ENCODE measurements at regions not wholly inside any gene's neighbourhood (a gene's known extent, or its start where the extent isn't known, plus 50 kb on each side); places are given as distances from the start of the nearest gene placed in this dataset.
"Not testable (repeated sequence)": the region's sequence is repeated elsewhere in the genome, so short reads cannot be mapped to it uniquely, and the experiment has no call there.

DNA sequence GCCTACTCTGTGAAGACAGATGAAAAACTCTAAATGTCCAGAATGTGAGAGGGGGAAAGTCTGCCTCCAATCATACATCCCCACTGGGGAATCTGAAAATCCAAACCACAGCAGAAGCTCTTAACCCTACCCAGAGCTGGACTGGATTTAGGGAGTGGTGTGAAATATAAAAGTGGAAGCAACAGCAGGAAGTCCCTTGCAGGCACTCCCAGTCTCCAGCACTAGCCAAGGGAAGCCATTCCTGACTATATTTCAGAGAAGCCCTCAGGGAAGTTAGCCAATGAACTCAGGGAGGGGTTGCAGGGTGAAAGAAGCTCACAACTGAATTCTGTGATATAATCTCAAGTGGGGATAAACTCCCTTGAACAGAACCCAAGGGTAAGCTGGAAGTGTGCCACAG, 51.5 kb downstream of the CRPPA start:
- no peak for DNase-seq (ENCODE audit: insufficient read length)
- TF ChIP-seq POLR2AphosphoS5 (IDR thresholded peaks at IDR 0.05; ENCODE audit: low read depth, low read length) (no peak), TAF1 (IDR thresholded peaks at IDR 0.05; ENCODE audit: borderline replicate concordance, low read depth, low read length) (no peak), POLR2A (IDR thresholded peaks at IDR 0.05; ENCODE audit: low read depth, low read length) (no peak)
- FAIRE-seq, result no peak

DNA sequence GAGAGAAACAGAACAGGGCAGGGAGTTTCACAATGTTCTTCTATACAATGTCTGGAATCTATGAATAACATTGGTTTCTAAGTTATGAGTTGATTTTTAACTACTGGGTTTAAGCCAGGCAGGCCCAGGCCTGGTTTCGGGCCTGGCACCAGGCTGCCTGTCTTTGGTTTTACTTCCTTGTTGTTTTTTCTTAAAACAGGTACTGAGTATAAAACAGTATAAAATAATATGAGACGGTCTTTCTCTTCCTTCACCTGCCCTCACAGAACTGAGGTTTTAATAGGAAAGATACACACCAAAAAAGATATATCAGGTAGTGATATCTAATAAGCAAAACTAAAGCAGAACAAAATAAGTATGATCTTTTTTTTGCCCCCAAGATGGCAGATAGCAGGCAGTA, 52.0 kb downstream of the CRPPA start:
- not testable (repeated sequence) for DNase-seq (ENCODE audit: insufficient read length); FAIRE-seq

DNA sequence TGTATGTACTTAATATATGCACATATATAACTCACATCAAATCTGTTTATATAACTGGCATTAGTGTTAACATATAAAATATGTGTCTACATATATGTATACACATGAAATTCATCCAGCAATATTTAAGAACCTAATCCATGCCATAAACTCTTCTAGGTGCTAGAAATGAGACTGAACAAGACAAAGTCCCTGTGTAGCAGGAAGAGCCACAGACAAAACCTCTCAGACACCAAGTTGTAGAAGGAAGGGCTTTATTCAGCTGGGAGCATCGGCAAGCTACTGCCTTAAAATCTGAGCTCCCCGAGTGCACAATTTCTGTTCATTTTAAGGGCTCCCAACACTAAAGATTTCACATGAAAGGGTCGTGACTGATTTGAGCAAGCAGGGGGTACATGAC, 52.5 kb downstream of the CRPPA start:
- FAIRE-seq (no peak), DNase-seq (ENCODE audit: insufficient read length) (no peak)
- TF ChIP-seq POLR2AphosphoS5 (IDR thresholded peaks at IDR 0.05; ENCODE audit: low read depth, low read length), result no peak

DNA sequence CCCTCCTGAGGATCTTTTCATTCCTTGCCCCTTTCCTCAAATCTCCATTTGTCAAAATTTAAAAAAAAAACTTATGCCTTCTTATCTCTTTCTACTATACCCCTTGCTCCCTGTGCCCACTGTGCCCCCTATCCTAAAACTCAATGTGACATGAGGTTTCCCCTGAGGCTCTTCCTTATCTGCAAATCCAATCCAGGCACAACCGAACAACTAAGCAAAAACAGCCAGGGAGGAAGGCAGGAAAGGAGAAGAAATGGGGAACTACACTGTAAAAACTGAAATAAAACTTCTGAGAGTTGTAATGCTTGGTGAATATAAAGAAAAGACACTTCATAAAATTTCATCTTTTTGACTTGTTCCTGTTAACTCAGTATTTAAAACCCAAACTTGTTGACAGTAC, 54.2 kb downstream of the CRPPA start:
- FAIRE-seq, result no peak
- no peak for DNase-seq (ENCODE audit: insufficient read length)
- TF ChIP-seq POLR2AphosphoS5 (IDR thresholded peaks at IDR 0.05; ENCODE audit: low read depth, low read length), result no peak
- no peak for TF ChIP-seq TAF1 (IDR thresholded peaks at IDR 0.05; ENCODE audit: borderline replicate concordance, low read depth, low read length)
- TF ChIP-seq POLR2A (IDR thresholded peaks at IDR 0.05; ENCODE audit: low read depth, low read length), result no peak

DNA sequence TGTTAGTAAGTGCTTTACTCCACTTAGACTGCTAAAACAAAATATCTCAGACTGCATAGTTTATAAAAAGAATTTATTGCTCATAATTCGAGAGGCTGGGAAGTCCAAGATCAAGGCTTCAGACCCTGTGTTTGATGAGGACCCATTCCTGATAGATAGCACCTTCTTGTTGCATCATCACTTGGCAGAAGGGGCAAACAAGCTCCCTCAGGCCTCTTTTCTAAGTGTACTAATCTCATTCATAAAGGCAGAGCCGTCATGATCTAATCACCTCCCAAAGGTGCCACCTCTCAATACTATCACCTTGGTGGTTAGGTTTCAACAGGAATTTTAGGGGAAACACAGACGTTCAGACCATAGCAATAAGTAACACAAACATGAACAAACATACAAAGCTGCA, 55.4 kb downstream of the CRPPA start:
- TF ChIP-seq TAF1 (IDR thresholded peaks at IDR 0.05; ENCODE audit: borderline replicate concordance, low read depth, low read length) (no peak), POLR2A (IDR thresholded peaks at IDR 0.05; ENCODE audit: low read depth, low read length) (no peak)
- FAIRE-seq, result no peak
- no peak for DNase-seq (ENCODE audit: insufficient read length)

DNA sequence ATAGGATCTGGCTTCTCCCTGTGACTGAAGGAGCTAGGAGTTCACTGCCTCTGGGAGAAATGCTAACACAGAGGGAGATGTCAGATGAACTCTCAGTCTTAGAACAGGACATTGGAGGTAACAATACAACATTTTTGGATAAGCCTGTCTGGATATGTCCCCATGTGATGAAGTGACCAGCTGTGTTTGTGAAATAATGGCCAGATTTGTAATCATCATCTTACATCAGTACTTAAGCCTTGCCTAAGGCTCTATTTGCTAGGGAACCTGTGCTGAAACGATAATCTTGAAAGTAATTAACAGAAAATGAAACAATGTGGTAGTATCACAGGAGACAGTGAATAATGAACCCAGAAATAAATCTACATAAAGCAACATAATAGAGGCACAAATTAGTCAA, 56.2 kb downstream of the CRPPA start:
- no peak for FAIRE-seq
- DNase-seq (ENCODE audit: insufficient read length), result no peak
- no peak for TF ChIP-seq TAF1 (IDR thresholded peaks at IDR 0.05; ENCODE audit: borderline replicate concordance, low read depth, low read length)
- no peak for TF ChIP-seq POLR2A (IDR thresholded peaks at IDR 0.05; ENCODE audit: low read depth, low read length)
- no peak for TF ChIP-seq POLR2AphosphoS5 (IDR thresholded peaks at IDR 0.05; ENCODE audit: low read depth, low read length)

DNA sequence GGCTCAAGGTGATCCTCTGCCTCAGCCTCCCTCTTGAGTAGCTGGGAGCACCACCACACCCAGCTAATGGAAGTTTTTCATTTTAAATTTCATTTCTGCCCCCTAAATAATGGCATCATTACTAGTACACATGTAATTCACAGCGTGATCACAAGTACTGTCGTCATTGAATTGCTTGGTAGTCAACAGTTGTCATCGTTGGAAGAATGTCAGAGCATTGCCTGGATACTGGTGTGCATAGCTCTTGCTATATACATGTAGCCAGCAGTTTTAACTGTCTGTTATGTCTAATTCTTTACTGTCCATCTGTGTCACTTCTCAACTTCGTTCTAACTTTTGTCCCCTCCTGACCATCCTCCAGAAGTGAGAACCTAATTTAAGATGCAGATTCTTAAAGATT, 62.1 kb downstream of the CRPPA start:
- DNase-seq (ENCODE audit: insufficient read length), result no peak
- no peak for FAIRE-seq
- TF ChIP-seq POLR2A (IDR thresholded peaks at IDR 0.05; ENCODE audit: low read depth, low read length), result no peak
- TF ChIP-seq TAF1 (IDR thresholded peaks at IDR 0.05; ENCODE audit: borderline replicate concordance, low read depth, low read length), result no peak

DNA sequence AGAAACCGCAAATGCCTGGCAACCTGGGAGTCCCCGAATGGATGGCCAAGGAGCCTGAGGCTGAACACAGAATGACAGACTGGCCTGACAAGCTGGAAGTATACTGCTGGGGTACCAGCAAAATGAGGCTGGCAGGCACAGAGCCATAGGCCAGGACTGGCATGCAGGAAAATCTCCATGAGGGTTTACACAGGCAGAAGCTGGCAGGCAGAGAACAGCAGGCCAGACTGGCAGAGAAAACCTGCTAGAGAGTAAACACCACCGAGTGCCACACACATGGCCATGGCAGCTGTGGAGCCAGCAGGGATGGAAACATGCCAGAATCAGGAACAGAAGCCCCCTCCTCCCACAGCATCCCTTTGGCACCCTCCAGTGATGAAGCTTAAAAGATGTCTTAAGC, 63.4 kb downstream of the CRPPA start:
- FAIRE-seq, result no peak
- DNase-seq (ENCODE audit: insufficient read length), result no peak
- no peak for TF ChIP-seq POLR2A (IDR thresholded peaks at IDR 0.05; ENCODE audit: low read depth, low read length)
- TF ChIP-seq POLR2AphosphoS5 (IDR thresholded peaks at IDR 0.05; ENCODE audit: low read depth, low read length), result no peak
- TF ChIP-seq TAF1 (IDR thresholded peaks at IDR 0.05; ENCODE audit: borderline replicate concordance, low read depth, low read length), result no peak

DNA sequence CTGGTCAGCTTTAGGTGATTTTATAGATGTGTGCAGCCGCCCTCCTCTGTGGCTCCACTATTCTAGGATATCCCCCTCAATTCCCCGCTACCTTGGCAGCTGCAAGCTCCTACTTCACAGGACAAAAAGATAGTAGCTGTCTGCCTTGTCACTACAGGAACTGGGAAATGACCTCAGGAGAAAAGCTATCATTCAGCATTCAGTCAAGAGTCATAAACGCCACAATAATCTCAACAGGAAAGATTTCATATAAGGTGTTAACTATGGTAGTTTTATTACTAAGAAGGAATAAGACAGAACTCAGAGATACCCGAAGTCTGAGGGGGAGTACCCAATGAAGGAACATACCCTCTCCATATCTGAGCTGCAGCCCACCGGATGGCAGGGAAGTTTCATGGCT, 63.9 kb downstream of the CRPPA start:
- FAIRE-seq, result no peak
- no peak for DNase-seq (ENCODE audit: insufficient read length)
- TF ChIP-seq TAF1 (IDR thresholded peaks at IDR 0.05; ENCODE audit: borderline replicate concordance, low read depth, low read length), result no peak
- no peak for TF ChIP-seq POLR2AphosphoS5 (IDR thresholded peaks at IDR 0.05; ENCODE audit: low read depth, low read length)
- no peak for TF ChIP-seq POLR2A (IDR thresholded peaks at IDR 0.05; ENCODE audit: low read depth, low read length)

DNA sequence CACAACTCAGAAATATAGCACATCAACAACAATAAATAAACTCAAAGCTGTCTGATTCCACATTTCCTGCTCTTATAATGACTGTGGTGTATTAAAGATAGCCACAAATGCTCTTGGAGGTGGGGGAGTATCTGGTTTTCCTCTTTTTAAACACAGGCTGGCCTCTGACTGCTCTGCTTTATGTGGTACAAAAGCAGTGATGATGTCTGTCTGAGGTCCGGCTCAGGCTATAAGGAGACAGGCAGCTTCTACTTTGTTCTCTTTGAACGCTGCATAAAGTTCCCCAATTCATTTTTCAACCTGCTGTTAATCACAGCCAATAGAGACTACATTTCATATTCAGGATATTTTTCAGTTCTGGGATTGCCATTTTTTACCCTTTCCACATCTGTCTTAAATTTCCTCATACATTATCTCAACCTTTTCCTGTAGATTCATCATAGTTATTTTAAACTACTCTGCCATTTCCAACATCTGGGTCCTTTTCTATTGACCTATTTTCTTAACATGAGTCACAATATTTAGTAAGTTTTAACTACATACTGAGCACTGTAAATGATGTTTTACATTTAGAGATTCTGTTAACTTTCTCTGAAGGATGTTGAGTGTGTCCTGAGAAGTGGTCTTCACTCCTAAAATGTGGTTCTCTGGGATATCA, 64.9 kb downstream of the CRPPA start:
- TF ChIP-seq TAF1 (IDR thresholded peaks at IDR 0.05; ENCODE audit: borderline replicate concordance, low read depth, low read length), result no peak
- no peak for TF ChIP-seq POLR2AphosphoS5 (IDR thresholded peaks at IDR 0.05; ENCODE audit: low read depth, low read length)
- TF ChIP-seq POLR2A (IDR thresholded peaks at IDR 0.05; ENCODE audit: low read depth, low read length), result no peak
- FAIRE-seq (no peak), DNase-seq (ENCODE audit: insufficient read length) (no peak)

DNA sequence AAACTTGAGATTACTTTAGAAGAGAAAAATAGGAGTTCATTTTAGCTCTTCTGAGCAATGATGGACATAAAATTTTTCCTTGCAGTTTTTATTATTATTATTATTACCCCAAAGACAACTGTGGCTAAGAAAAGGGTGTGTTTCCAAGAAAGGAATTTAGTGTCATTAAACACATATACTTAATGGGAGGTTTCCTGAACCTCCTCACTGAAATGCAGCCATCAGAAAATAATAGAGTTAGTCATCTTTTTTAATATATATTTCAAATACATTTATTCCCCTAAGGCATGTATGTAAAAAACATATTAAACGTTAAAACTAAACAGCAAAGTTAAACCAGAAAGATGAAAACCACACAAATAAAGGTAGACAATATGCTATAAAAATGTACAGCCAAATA, 66.8 kb downstream of the CRPPA start:
- no peak for FAIRE-seq
- no peak for DNase-seq (ENCODE audit: insufficient read length)
- no peak for TF ChIP-seq TAF1 (IDR thresholded peaks at IDR 0.05; ENCODE audit: borderline replicate concordance, low read depth, low read length)
- no peak for TF ChIP-seq POLR2AphosphoS5 (IDR thresholded peaks at IDR 0.05; ENCODE audit: low read depth, low read length)
- no peak for TF ChIP-seq POLR2A (IDR thresholded peaks at IDR 0.05; ENCODE audit: low read depth, low read length)

DNA sequence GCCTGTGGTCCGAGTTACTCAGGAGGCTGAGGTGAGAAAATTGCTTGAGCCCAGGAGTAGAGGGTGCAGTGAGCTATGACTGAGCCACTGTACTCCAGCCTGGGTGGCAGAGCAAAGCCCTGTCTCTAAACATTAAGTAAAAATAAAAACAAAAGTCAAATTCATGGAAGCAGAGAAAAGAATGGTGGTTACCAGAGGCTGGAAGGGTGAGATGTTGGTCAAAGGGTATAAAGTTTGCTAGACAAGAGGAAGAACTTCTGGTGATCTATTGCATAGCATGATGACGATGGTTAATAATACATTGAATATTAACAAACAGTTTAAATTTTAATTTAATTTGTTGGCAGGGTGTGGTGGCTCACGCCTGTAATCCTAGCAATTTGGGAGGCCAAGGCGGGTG, 68.1 kb downstream of the CRPPA start:
- TF ChIP-seq POLR2AphosphoS5 (IDR thresholded peaks at IDR 0.05; ENCODE audit: low read depth, low read length) (no peak), POLR2A (IDR thresholded peaks at IDR 0.05; ENCODE audit: low read depth, low read length) (no peak), TAF1 (IDR thresholded peaks at IDR 0.05; ENCODE audit: borderline replicate concordance, low read depth, low read length) (no peak)
- DNase-seq (ENCODE audit: insufficient read length) (no peak), FAIRE-seq (no peak)

DNA sequence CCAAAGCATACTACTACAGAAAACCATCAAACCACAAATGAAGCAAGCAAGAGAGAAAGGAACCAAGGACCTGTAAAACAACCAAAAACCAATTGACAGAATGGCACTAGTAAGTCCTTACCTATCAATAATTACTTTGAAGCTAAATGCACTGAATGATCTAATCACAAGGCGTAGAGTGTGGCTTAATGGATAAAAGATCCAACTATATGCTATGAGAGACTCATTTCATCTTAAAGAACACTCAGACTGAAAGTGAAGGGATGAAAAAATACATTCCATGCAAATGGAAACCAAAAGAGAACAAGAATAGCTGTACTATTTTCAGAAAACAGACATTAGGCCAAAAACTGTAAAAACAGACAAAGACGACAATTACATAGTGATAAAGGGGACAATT, 70.7 kb downstream of the CRPPA start:
- no peak for FAIRE-seq
- DNase-seq (ENCODE audit: insufficient read length), result no peak
- TF ChIP-seq POLR2A (IDR thresholded peaks at IDR 0.05; ENCODE audit: low read depth, low read length) (no peak), TAF1 (IDR thresholded peaks at IDR 0.05; ENCODE audit: borderline replicate concordance, low read depth, low read length) (no peak), POLR2AphosphoS5 (IDR thresholded peaks at IDR 0.05; ENCODE audit: low read depth, low read length) (no peak)

Data from GM12892 (cell line).